SK-N-SH treated with all-trans-retinoic acid at 6 μM for 48 hours (cell line): ENCODE measurements at regions not wholly inside any gene's neighbourhood (a gene's known extent, or its start where the extent isn't known, plus 50 kb on each side); places are given as distances from the start of the nearest gene placed in this dataset.

Source experiments
- ARNTL ChIP-seq: fragments of 450-650 bp; formaldehyde crosslinking; IDR thresholded peaks from 2 replicates; pipeline ENCODE4 v1.5.0; 2020; ENCODE audit warnings: low read depth, mild to moderate bottlenecking, moderate library complexity, borderline replicate concordance
- BACH2 ChIP-seq: fragments of 250-450 bp; sonication (Bioruptor Pico); IDR thresholded peaks from 2 replicates; pipeline ENCODE4 v1.9.0; 2021; ENCODE audit warnings: mild to moderate bottlenecking, borderline replicate concordance
- SNAI2 ChIP-seq: fragments of 250-450 bp; sonication (Bioruptor Pico); IDR thresholded peaks from 2 replicates; pipeline ENCODE4 v1.5.0; 2020; ENCODE audit warnings: mild to moderate bottlenecking, moderate library complexity
- ZC3H10 ChIP-seq: fragments of 250-450 bp; sonication (Bioruptor Pico); IDR thresholded peaks from 2 replicates; pipeline ENCODE4 v1.5.1; 2021; ENCODE audit warnings: mild to moderate bottlenecking, moderate library complexity
- ZFP30 ChIP-seq: fragments of 450-650 bp; formaldehyde crosslinking; IDR thresholded peaks from 2 replicates; pipeline ENCODE4 v1.5.0; 2022; ENCODE audit warnings: mild to moderate bottlenecking, moderate library complexity
- ZNF565 ChIP-seq: fragments of 450-650 bp; formaldehyde crosslinking; conservative IDR thresholded peaks from 2 replicates; pipeline ENCODE4 v1.5.0; 2020; ENCODE audit warnings: low read depth, mild to moderate bottlenecking, moderate library complexity
- TF ChIP-seq, protein P1 (sequence below): fragments of 250-450 bp; sonication (Bioruptor Pico); IDR thresholded peaks from 2 replicates; pipeline ENCODE4 v1.8.0; 2021; ENCODE audit warnings: low read depth, mild to moderate bottlenecking, moderate library complexity, borderline replicate concordance
- TF ChIP-seq, protein P2 (sequence below): fragments of 250-450 bp; sonication (Bioruptor Pico); IDR thresholded peaks from 2 replicates; pipeline ENCODE4 v1.5.1; 2021; ENCODE audit warnings: mild to moderate bottlenecking, moderate library complexity

- no peak for TF ChIP-seq ZFP30 (CRISPR knock-in tag)
- TF ChIP-seq, protein P1, sequence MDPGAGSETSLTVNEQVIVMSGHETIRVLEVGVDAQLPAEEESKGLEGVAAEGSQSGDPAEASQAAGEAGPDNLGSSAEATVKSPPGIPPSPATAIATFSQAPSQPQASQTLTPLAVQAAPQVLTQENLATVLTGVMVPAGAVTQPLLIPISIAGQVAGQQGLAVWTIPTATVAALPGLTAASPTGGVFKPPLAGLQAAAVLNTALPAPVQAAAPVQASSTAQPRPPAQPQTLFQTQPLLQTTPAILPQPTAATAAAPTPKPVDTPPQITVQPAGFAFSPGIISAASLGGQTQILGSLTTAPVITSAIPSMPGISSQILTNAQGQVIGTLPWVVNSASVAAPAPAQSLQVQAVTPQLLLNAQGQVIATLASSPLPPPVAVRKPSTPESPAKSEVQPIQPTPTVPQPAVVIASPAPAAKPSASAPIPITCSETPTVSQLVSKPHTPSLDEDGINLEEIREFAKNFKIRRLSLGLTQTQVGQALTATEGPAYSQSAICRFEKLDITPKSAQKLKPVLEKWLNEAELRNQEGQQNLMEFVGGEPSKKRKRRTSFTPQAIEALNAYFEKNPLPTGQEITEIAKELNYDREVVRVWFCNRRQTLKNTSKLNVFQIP (CRISPR knock-in tag) = no peak
- TF ChIP-seq SNAI2 (CRISPR knock-in tag) = no peak
- no peak for TF ChIP-seq ARNTL (CRISPR knock-in tag)
- TF ChIP-seq BACH2 = no peak
- TF ChIP-seq, protein P2, sequence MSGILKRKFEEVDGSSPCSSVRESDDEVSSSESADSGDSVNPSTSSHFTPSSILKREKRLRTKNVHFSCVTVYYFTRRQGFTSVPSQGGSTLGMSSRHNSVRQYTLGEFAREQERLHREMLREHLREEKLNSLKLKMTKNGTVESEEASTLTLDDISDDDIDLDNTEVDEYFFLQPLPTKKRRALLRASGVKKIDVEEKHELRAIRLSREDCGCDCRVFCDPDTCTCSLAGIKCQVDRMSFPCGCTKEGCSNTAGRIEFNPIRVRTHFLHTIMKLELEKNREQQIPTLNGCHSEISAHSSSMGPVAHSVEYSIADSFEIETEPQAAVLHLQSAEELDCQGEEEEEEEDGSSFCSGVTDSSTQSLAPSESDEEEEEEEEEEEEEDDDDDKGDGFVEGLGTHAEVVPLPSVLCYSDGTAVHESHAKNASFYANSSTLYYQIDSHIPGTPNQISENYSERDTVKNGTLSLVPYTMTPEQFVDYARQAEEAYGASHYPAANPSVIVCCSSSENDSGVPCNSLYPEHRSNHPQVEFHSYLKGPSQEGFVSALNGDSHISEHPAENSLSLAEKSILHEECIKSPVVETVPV = no peak
- TF ChIP-seq ZNF565 = no peak
- TF ChIP-seq ZC3H10 = no peak
Observed at GRCh38 chr3:162776148-162776547, 1279.5 kb downstream of the OTOL1 start.
